ENCODE measurements at regions not wholly inside any gene's neighbourhood (a gene's known extent, or its start where the extent isn't known, plus 50 kb on each side); places are given as distances from the start of the nearest gene placed in this dataset.
"Not testable (repeated sequence)": the region's sequence is repeated elsewhere in the genome, so short reads cannot be mapped to it uniquely, and the experiment has no call there.

DNA sequence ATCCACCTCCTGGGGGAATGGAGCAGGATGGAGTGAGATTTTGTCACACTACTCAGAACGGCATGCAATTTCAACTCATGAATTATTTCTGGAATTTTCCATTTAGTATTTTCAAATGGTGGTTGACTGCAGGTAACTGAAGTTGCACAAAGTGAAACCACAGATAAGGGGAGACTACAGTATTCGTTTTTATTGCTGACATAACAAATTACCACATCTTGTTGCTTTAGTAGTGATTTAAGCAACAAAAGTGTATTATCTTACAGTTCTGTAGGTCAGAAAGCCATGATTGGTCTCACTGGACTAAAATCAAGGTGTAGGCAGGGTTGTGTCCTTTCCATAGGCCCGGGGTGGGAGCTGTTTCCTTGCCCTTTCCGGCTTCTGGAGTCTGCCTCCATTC, 133.4 kb upstream of the B3GAT2 start:
- no peaks in the 10 kb centered on the region for H3K79me2 ChIP-seq (ENCODE audit: low read length)
- H3K9me2 ChIP-seq (replicated peaks; ENCODE audit: insufficient read depth, low read length), result no peaks in the 10 kb centered on the region
- H3K27me3 ChIP-seq (ENCODE audit: low read length), result no peaks in the 10 kb centered on the region
- no peak overlapping the region for H3K4me3 ChIP-seq (ENCODE audit: low read length)
- no peaks in the 10 kb centered on the region for H3K36me3 ChIP-seq (ENCODE audit: insufficient read depth, low read length)
- no peak for DNase-seq
- no peak overlapping the region for H3K9ac ChIP-seq (ENCODE audit: low read length)
- no peaks in the 10 kb centered on the region for H3K9me3 ChIP-seq (ENCODE audit: low read length)
- H3K4me2 ChIP-seq (ENCODE audit: low read depth, low read length, poor library complexity, severe bottlenecking), result no peak overlapping the region
- H2AFZ ChIP-seq (ENCODE audit: low read length), result no peak overlapping the region
- no peaks in the 10 kb centered on the region for H4K20me1 ChIP-seq (ENCODE audit: insufficient read depth, low read depth, low read length)
- no peaks in the 10 kb centered on the region for H3K4me1 ChIP-seq (ENCODE audit: low read length)
- no peak overlapping the region for H3K27ac ChIP-seq (ENCODE audit: low read length)

DNA sequence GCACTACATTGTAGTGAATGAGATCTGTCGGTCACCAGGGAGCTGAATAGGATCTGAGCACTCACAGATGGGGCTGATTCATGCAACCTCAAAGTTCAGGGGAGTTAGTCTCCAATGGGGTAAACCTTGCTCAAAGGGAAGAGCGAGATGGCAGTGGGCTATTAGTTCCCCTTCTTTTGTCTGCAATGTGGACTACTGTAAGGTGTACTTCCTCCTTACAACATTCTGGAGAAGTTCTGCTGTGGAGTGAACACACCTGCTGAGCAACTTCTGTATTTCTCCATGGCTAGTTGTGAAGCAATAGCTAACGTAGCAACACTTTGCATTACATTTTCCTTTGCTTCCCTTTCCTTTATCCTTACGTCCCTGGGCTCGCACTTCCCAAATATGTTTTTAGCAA, 134.3 kb upstream of the B3GAT2 start:
- H3K9ac ChIP-seq (ENCODE audit: low read length), result no peak overlapping the region
- H3K36me3 ChIP-seq (ENCODE audit: insufficient read depth, low read length), result no peaks in the 10 kb centered on the region
- DNase-seq, result peak; percentile 45
- H3K79me2 ChIP-seq (ENCODE audit: low read length), result no peaks in the 10 kb centered on the region
- no peaks in the 10 kb centered on the region for H4K20me1 ChIP-seq (ENCODE audit: insufficient read depth, low read depth, low read length)
- no peak overlapping the region for H3K4me2 ChIP-seq (ENCODE audit: low read depth, low read length, poor library complexity, severe bottlenecking)
- H3K4me3 ChIP-seq (ENCODE audit: low read length), result no peak overlapping the region
- no peaks in the 10 kb centered on the region for H3K9me2 ChIP-seq (replicated peaks; ENCODE audit: insufficient read depth, low read length)
- no peaks in the 10 kb centered on the region for H3K9me3 ChIP-seq (ENCODE audit: low read length)
- H3K27me3 ChIP-seq (ENCODE audit: low read length), result no peaks in the 10 kb centered on the region
- no peaks in the 10 kb centered on the region for H3K4me1 ChIP-seq (ENCODE audit: low read length)
- H3K27ac ChIP-seq (ENCODE audit: low read length), result no peak overlapping the region
- H2AFZ ChIP-seq (ENCODE audit: low read length), result no peak overlapping the region

DNA sequence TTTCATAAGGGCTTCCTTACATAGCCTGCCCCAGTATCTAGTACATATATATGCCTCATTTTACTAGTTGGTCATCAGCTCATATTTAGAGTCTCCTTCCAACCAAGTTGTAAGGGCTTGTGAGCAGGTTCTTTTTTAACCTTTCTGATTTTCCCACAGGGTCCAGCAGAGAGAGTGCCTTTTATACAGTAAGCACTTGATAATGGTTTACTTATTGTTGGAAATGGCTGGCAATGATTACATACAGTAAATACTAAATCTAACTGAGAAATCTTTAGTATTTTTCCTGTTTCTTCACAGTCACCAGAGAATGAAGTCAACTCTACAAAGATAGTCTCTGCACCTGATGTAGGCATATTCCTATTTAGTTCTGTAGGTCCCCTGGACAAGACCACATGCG, 135.1 kb upstream of the B3GAT2 start:
- Histone ChIP-seq H3K4me2 (ENCODE audit: low read depth, low read length, poor library complexity, severe bottlenecking) (no peak overlapping the region), H3K9me3 (ENCODE audit: low read length) (no peaks in the 10 kb centered on the region), H3K36me3 (ENCODE audit: insufficient read depth, low read length) (no peaks in the 10 kb centered on the region), H4K20me1 (ENCODE audit: insufficient read depth, low read depth, low read length) (no peaks in the 10 kb centered on the region), H3K9ac (ENCODE audit: low read length) (no peak overlapping the region), H3K9me2 (replicated peaks; ENCODE audit: insufficient read depth, low read length) (no peaks in the 10 kb centered on the region), H3K4me1 (ENCODE audit: low read length) (no peaks in the 10 kb centered on the region), H3K79me2 (ENCODE audit: low read length) (no peaks in the 10 kb centered on the region), H2AFZ (ENCODE audit: low read length) (no peak overlapping the region), H3K4me3 (ENCODE audit: low read length) (no peak overlapping the region), H3K27me3 (ENCODE audit: low read length) (no peaks in the 10 kb centered on the region), H3K27ac (ENCODE audit: low read length) (no peak overlapping the region)
- no peak for DNase-seq

DNA sequence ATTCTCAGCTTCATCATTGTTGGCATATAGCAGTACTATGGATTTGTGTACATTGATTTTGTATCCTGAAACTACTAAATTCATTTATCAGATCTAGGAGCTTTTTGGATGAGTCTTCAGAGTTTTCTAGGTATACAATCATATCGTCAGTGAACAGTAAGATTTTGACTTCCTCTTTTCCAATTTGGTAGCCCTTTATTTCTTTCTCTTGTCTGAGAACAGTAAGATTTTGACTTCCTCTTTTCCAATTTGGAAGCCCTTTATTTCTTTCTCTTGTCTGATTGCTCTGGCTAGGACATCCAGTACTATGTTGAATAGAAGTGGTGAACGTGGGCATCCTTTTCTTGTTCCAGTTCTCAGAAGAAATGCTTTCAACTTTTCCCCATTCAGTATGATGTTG, 140.4 kb upstream of the B3GAT2 start:
- H4K20me1 ChIP-seq (ENCODE audit: insufficient read depth, low read depth, low read length); H2AFZ ChIP-seq (ENCODE audit: low read length); H3K27ac ChIP-seq (ENCODE audit: low read length); H3K4me1 ChIP-seq (ENCODE audit: low read length); H3K36me3 ChIP-seq (ENCODE audit: insufficient read depth, low read length); H3K79me2 ChIP-seq (ENCODE audit: low read length); H3K27me3 ChIP-seq (ENCODE audit: low read length); H3K9me2 ChIP-seq (replicated peaks; ENCODE audit: insufficient read depth, low read length); H3K4me3 ChIP-seq (ENCODE audit: low read length); H3K9ac ChIP-seq (ENCODE audit: low read length); H3K4me2 ChIP-seq (ENCODE audit: low read depth, low read length, poor library complexity, severe bottlenecking); H3K9me3 ChIP-seq (ENCODE audit: low read length); DNase-seq: not testable (repeated sequence)

GRCh38 chr6:71099649-71100048, 142.8 kb upstream of the B3GAT2 start:
- no peak for DNase-seq
- no peaks in the 10 kb centered on the region for H3K4me1 ChIP-seq (ENCODE audit: low read length)
- H4K20me1 ChIP-seq (ENCODE audit: insufficient read depth, low read depth, low read length), result no peaks in the 10 kb centered on the region
- no peaks in the 10 kb centered on the region for H3K79me2 ChIP-seq (ENCODE audit: low read length)
- H3K9me2 ChIP-seq (replicated peaks; ENCODE audit: insufficient read depth, low read length), result no peaks in the 10 kb centered on the region
- no peaks in the 10 kb centered on the region for H3K36me3 ChIP-seq (ENCODE audit: insufficient read depth, low read length)
- H2AFZ ChIP-seq (ENCODE audit: low read length), result no peak overlapping the region
- no peak overlapping the region for H3K9ac ChIP-seq (ENCODE audit: low read length)
- no peak overlapping the region for H3K27ac ChIP-seq (ENCODE audit: low read length)
- H3K9me3 ChIP-seq (ENCODE audit: low read length), result no peaks in the 10 kb centered on the region
- no peak overlapping the region for H3K4me3 ChIP-seq (ENCODE audit: low read length)
- no peak overlapping the region for H3K4me2 ChIP-seq (ENCODE audit: low read depth, low read length, poor library complexity, severe bottlenecking)
- no peaks in the 10 kb centered on the region for H3K27me3 ChIP-seq (ENCODE audit: low read length)

- Histone ChIP-seq H2AFZ (ENCODE audit: low read length) (no peak overlapping the region), H3K9me3 (ENCODE audit: low read length) (no peaks in the 10 kb centered on the region), H3K4me2 (ENCODE audit: low read depth, low read length, poor library complexity, severe bottlenecking) (no peak overlapping the region), H3K27me3 (ENCODE audit: low read length) (no peaks in the 10 kb centered on the region), H3K4me1 (ENCODE audit: low read length) (no peaks in the 10 kb centered on the region), H3K79me2 (ENCODE audit: low read length) (no peaks in the 10 kb centered on the region), H4K20me1 (ENCODE audit: insufficient read depth, low read depth, low read length) (no peaks in the 10 kb centered on the region), H3K27ac (ENCODE audit: low read length) (no peak overlapping the region), H3K36me3 (ENCODE audit: insufficient read depth, low read length) (no peaks in the 10 kb centered on the region), H3K4me3 (ENCODE audit: low read length) (no peak overlapping the region), H3K9me2 (replicated peaks; ENCODE audit: insufficient read depth, low read length) (no peaks in the 10 kb centered on the region), H3K9ac (ENCODE audit: low read length) (no peak overlapping the region)
- no peak for DNase-seq
Observed at GRCh38 chr6:71103130-71103529, 146.3 kb upstream of the B3GAT2 start.

- Histone ChIP-seq H4K20me1 (ENCODE audit: insufficient read depth, low read depth, low read length) (no peaks in the 10 kb centered on the region), H3K4me2 (ENCODE audit: low read depth, low read length, poor library complexity, severe bottlenecking) (no peak overlapping the region), H3K27me3 (ENCODE audit: low read length) (no peaks in the 10 kb centered on the region), H3K9me3 (ENCODE audit: low read length) (no peaks in the 10 kb centered on the region), H3K27ac (ENCODE audit: low read length) (no peak overlapping the region), H3K79me2 (ENCODE audit: low read length) (no peaks in the 10 kb centered on the region), H3K4me1 (ENCODE audit: low read length) (no peaks in the 10 kb centered on the region), H3K9me2 (replicated peaks; ENCODE audit: insufficient read depth, low read length) (no peaks in the 10 kb centered on the region), H2AFZ (ENCODE audit: low read length) (no peak overlapping the region), H3K4me3 (ENCODE audit: low read length) (no peak overlapping the region), H3K9ac (ENCODE audit: low read length) (no peak overlapping the region), H3K36me3 (ENCODE audit: insufficient read depth, low read length) (no peaks in the 10 kb centered on the region)
- no peak for DNase-seq
Observed at GRCh38 chr6:71103641-71104040, 146.8 kb upstream of the B3GAT2 start.

DNA sequence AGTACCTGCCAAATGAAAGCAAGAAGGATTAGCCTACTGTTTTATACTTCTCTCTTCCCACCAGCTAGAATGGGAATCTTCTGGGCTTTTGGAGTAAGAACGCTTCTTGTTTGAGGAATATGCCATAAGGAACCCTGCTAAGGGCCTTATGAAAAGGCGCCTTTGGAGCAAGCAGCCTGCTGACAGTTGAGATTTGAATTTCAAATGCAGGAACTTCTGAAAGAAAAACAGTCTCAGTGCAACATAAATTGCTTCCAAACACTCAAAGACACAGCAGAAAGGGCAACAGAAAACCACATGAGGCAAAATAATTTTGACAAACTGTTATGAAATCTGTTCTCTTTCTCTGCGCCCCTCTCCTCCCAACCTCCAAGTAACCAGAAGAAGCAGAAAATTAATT, 149.4 kb upstream of the B3GAT2 start:
- Histone ChIP-seq H3K79me2 (ENCODE audit: low read length) (no peaks in the 10 kb centered on the region), H3K9me2 (replicated peaks; ENCODE audit: insufficient read depth, low read length) (no peaks in the 10 kb centered on the region), H3K9ac (ENCODE audit: low read length) (no peak overlapping the region), H3K36me3 (ENCODE audit: insufficient read depth, low read length) (no peaks in the 10 kb centered on the region), H4K20me1 (ENCODE audit: insufficient read depth, low read depth, low read length) (no peaks in the 10 kb centered on the region), H3K4me3 (ENCODE audit: low read length) (no peak overlapping the region), H3K27me3 (ENCODE audit: low read length) (no peaks in the 10 kb centered on the region), H3K9me3 (ENCODE audit: low read length) (no peaks in the 10 kb centered on the region), H3K27ac (ENCODE audit: low read length) (no peak overlapping the region), H3K4me2 (ENCODE audit: low read depth, low read length, poor library complexity, severe bottlenecking) (no peak overlapping the region), H2AFZ (ENCODE audit: low read length) (no peak overlapping the region), H3K4me1 (ENCODE audit: low read length) (no peaks in the 10 kb centered on the region)
- no peak for DNase-seq

GRCh38 chr6:71107911-71108420, 151.1 kb upstream of the B3GAT2 start:
- Histone ChIP-seq H3K27me3 (ENCODE audit: low read length) (no peaks in the 10 kb centered on the region), H3K27ac (ENCODE audit: low read length) (no peak overlapping the region), H3K4me2 (ENCODE audit: low read depth, low read length, poor library complexity, severe bottlenecking) (no peak overlapping the region), H3K9me2 (replicated peaks; ENCODE audit: insufficient read depth, low read length) (no peaks in the 10 kb centered on the region), H3K79me2 (ENCODE audit: low read length) (no peaks in the 10 kb centered on the region), H3K9ac (ENCODE audit: low read length) (no peak overlapping the region), H4K20me1 (ENCODE audit: insufficient read depth, low read depth, low read length) (no peaks in the 10 kb centered on the region), H3K4me3 (ENCODE audit: low read length) (no peak overlapping the region), H3K9me3 (ENCODE audit: low read length) (no peaks in the 10 kb centered on the region), H3K4me1 (ENCODE audit: low read length) (no peaks in the 10 kb centered on the region), H3K36me3 (ENCODE audit: insufficient read depth, low read length) (no peaks in the 10 kb centered on the region), H2AFZ (ENCODE audit: low read length) (no peak overlapping the region)
- DNase-seq, result no peak
